ENCODE measurements at regions not wholly inside any gene's neighbourhood (a gene's known extent, or its start where the extent isn't known, plus 50 kb on each side); places are given as distances from the start of the nearest gene placed in this dataset.

- ChIA-PET POLR2A (no interaction called here), CTCF (interaction anchor here (0.8 kb wide), 1 partner anchor 8 kb away, joined by 3 read pairs; no protein-coding TSS in a partner anchor)
- H3K27ac Mint-ChIP-seq, result peak overlapping the region; percentile 11 to 89 (median 49)
- peaks cover 0 to 13% (median 2%) of the 10 kb centered on the region in 11 donors for H3K9me3 Mint-ChIP-seq
- DNase-seq (peak in 7 of 9 donors; percentile 22 to 69 (median 59)), ATAC-seq (peak; percentile 57)
- Histone ChIP-seq H3K9me3 (ENCODE audit: control insufficient read depth in 2 of 3, low read length in 3 of 3) (no peaks in the 10 kb centered on the region), H3K27me3 (ENCODE audit: control insufficient read depth in 2 of 2, insufficient read depth in 2 of 2, low read length in 2 of 2) (no peaks in the 10 kb centered on the region), H3K4me3 (ENCODE audit: low read length) (no peak overlapping the region), H3K4me1 (ENCODE audit: control insufficient read depth in 2 of 2, insufficient read depth in 2 of 2, low read length in 2 of 2) (peaks cover 0 to 5% of the 10 kb centered on the region in 2 donors), H3K27ac (ENCODE audit: low read depth, low read length) (no peak overlapping the region), H3K36me3 (ENCODE audit: control insufficient read depth in 2 of 3, insufficient read depth in 3 of 3, low read length in 3 of 3) (no peaks in the 10 kb centered on the region)
- intact Hi-C loops (cut with micrococcal nuclease), result no loop called here
- H3K4me1 Mint-ChIP-seq, result peaks cover 0 to 22% (median 15%) of the 10 kb centered on the region in 7 donors
- peak overlapping the region in 8 of 10 donors; percentile 1 to 59 (median 16) for H3K4me3 Mint-ChIP-seq
- peaks cover 3 to 15% (median 12%) of the 10 kb centered on the region in 5 donors for H3K27me3 Mint-ChIP-seq
- H3K36me3 Mint-ChIP-seq, result peaks cover 0 to 4% (median 0%) of the 10 kb centered on the region in 5 donors
Observed at GRCh38 chr5:77925503-77925902, 149.4 kb upstream of the TBCA start.

- Mint-ChIP-seq H3K4me3 (no peak overlapping the region), H3K4me1 (peaks cover 0 to 22% (median 15%) of the 10 kb centered on the region in 7 donors), H3K9me3 (peaks cover 0 to 13% (median 2%) of the 10 kb centered on the region in 11 donors), H3K36me3 (peaks cover 0 to 4% (median 0%) of the 10 kb centered on the region in 5 donors), H3K27me3 (peaks cover 0 to 15% (median 9%) of the 10 kb centered on the region in 5 donors), H3K27ac (peak overlapping the region in 1 of 9 donors; percentile 6)
- Histone ChIP-seq H3K27me3 (ENCODE audit: control insufficient read depth in 2 of 2, insufficient read depth in 2 of 2, low read length in 2 of 2) (no peaks in the 10 kb centered on the region), H3K4me3 (ENCODE audit: low read length) (no peak overlapping the region), H3K9me3 (ENCODE audit: control insufficient read depth in 2 of 3, low read length in 3 of 3) (no peaks in the 10 kb centered on the region), H3K36me3 (ENCODE audit: control insufficient read depth in 2 of 3, insufficient read depth in 3 of 3, low read length in 3 of 3) (no peaks in the 10 kb centered on the region), H3K4me1 (ENCODE audit: control insufficient read depth in 2 of 2, insufficient read depth in 2 of 2, low read length in 2 of 2) (peaks cover 0 to 5% of the 10 kb centered on the region in 2 donors), H3K27ac (ENCODE audit: low read depth, low read length) (no peak overlapping the region)
- no peak for DNase-seq
- intact Hi-C loops (cut with micrococcal nuclease), result no loop called here
- ChIA-PET POLR2A (no interaction called here), CTCF (no interaction called here)
- ATAC-seq, result no peak
Observed at GRCh38 chr5:77924081-77924480, 147.9 kb upstream of the TBCA start.

DNA sequence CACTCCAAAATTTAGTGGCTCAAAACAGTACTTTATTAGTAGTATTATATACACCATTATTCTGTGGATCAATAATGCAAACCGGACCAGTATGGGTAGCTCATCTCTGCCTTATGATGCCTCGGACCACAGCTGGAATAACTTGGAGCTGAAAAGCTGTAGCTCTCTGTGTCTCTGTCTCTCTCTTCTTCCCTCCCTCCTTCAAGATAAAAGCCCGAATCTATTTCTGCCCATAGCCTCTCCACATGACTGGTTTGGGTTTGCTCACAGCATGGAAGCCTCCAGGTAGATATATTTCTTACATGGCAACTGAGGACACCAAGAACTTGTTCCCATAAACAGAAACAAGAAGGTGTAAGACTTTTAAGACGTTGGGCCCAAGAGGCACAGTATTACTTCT lies 147.5 kb upstream of the TBCA start:
- Mint-ChIP-seq H3K9me3 (peaks cover 0 to 13% (median 2%) of the 10 kb centered on the region in 11 donors), H3K36me3 (peaks cover 0 to 4% (median 0%) of the 10 kb centered on the region in 5 donors), H3K4me1 (peaks cover 0 to 22% (median 15%) of the 10 kb centered on the region in 7 donors), H3K27ac (peak overlapping the region in 1 of 9 donors; percentile 26), H3K27me3 (peaks cover 0 to 15% (median 9%) of the 10 kb centered on the region in 5 donors), H3K4me3 (no peak overlapping the region)
- Histone ChIP-seq H3K27ac (ENCODE audit: low read depth, low read length) (no peak overlapping the region), H3K36me3 (ENCODE audit: control insufficient read depth in 2 of 3, insufficient read depth in 3 of 3, low read length in 3 of 3) (no peaks in the 10 kb centered on the region), H3K27me3 (ENCODE audit: control insufficient read depth in 2 of 2, insufficient read depth in 2 of 2, low read length in 2 of 2) (no peaks in the 10 kb centered on the region), H3K9me3 (ENCODE audit: control insufficient read depth in 2 of 3, low read length in 3 of 3) (no peaks in the 10 kb centered on the region), H3K4me3 (ENCODE audit: low read length) (no peak overlapping the region), H3K4me1 (ENCODE audit: control insufficient read depth in 2 of 2, insufficient read depth in 2 of 2, low read length in 2 of 2) (peaks cover 0 to 5% of the 10 kb centered on the region in 2 donors)
- ChIA-PET CTCF (no interaction called here), POLR2A (no interaction called here)
- DNase-seq, result no peak
- no peak for ATAC-seq
- intact Hi-C loops (cut with micrococcal nuclease), result no loop called here

- no peak overlapping the region for H3K4me3 ChIP-seq (ENCODE audit: low read length)
- no peak overlapping the region for H3K27ac ChIP-seq (ENCODE audit: low read depth, low read length)
- CTCF ChIA-PET, result no interaction called here
- H3K27me3 ChIP-seq (ENCODE audit: control insufficient read depth in 2 of 2, insufficient read depth in 2 of 2, low read length in 2 of 2), result no peaks in the 10 kb centered on the region
- Mint-ChIP-seq H3K4me3 (no peak overlapping the region), H3K4me1 (peaks cover 0 to 19% (median 15%) of the 10 kb centered on the region in 7 donors), H3K27ac (no peak overlapping the region), H3K27me3 (peaks cover 0 to 8% (median 5%) of the 10 kb centered on the region in 5 donors), H3K9me3 (peaks cover 0 to 9% (median 4%) of the 10 kb centered on the region in 11 donors), H3K36me3 (peaks cover 0 to 4% (median 0%) of the 10 kb centered on the region in 5 donors)
- intact Hi-C loops (cut with micrococcal nuclease), result no loop called here
- peaks cover 0 to 5% of the 10 kb centered on the region in 2 donors for H3K4me1 ChIP-seq (ENCODE audit: control insufficient read depth in 2 of 2, insufficient read depth in 2 of 2, low read length in 2 of 2)
- POLR2A ChIA-PET, result no interaction called here
- H3K36me3 ChIP-seq (ENCODE audit: control insufficient read depth in 2 of 3, insufficient read depth in 3 of 3, low read length in 3 of 3), result no peaks in the 10 kb centered on the region
- no peaks in the 10 kb centered on the region for H3K9me3 ChIP-seq (ENCODE audit: control insufficient read depth in 2 of 3, low read length in 3 of 3)
- ATAC-seq, result no peak
- DNase-seq, result no peak
Observed at GRCh38 chr5:77921094-77921768, 145.1 kb upstream of the TBCA start.

DNA sequence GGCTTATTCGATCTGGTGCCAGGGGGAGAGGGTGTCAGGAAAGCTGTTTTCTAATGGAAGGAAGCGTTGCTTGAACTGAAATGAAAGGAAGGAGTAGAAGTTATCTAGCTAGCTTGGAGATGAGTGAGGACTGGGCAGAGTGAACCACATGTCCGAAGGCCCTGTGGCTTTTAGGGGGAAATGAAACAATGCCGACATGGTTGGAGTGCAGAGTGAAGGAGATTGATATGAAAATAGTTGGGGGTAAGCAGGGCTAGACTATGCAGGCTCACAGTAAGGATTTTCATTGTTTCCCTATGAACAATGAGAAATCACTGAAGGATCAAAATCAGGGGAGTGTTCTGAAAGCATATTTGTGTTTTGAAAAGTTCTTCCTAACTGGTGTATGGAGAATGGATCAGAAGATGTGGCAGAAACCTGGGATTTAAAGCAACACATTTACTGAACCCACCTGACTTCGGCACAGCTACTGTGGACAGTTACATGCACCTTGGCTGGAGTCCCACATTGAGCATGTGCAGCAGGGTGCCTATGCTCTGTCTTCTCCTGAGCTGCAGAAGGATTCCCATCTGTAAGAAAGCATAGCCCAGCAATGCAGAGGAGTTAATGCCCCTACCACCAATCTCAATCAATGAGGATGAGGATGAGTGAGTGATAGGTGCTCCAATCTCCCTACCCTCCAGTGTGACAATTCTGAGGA lies 144.4 kb upstream of the TBCA start:
- H3K27me3 ChIP-seq (ENCODE audit: control insufficient read depth in 2 of 2, insufficient read depth in 2 of 2, low read length in 2 of 2), result no peaks in the 10 kb centered on the region
- POLR2A ChIA-PET, result no interaction called here
- ATAC-seq (no peak), DNase-seq (no peak)
- no peaks in the 10 kb centered on the region for H3K9me3 ChIP-seq (ENCODE audit: control insufficient read depth in 2 of 3, low read length in 3 of 3)
- H3K4me1 ChIP-seq (ENCODE audit: control insufficient read depth in 2 of 2, insufficient read depth in 2 of 2, low read length in 2 of 2), result peaks cover 0 to 5% of the 10 kb centered on the region in 2 donors
- no peaks in the 10 kb centered on the region for H3K36me3 ChIP-seq (ENCODE audit: control insufficient read depth in 2 of 3, insufficient read depth in 3 of 3, low read length in 3 of 3)
- H3K36me3 Mint-ChIP-seq, result peaks cover 0 to 2% (median 0%) of the 10 kb centered on the region in 5 donors
- intact Hi-C loops (cut with micrococcal nuclease), result no loop called here
- no peak overlapping the region for H3K27ac Mint-ChIP-seq
- H3K4me3 ChIP-seq (ENCODE audit: low read length), result no peak overlapping the region
- H3K4me1 Mint-ChIP-seq, result peaks cover 0 to 14% (median 13%) of the 10 kb centered on the region in 7 donors
- H3K27me3 Mint-ChIP-seq, result peaks cover 0 to 7% (median 1%) of the 10 kb centered on the region in 5 donors
- CTCF ChIA-PET, result no interaction called here
- peaks cover 0 to 5% (median 1%) of the 10 kb centered on the region in 11 donors for H3K9me3 Mint-ChIP-seq
- no peak overlapping the region for H3K4me3 Mint-ChIP-seq
- no peak overlapping the region for H3K27ac ChIP-seq (ENCODE audit: low read depth, low read length)

DNA sequence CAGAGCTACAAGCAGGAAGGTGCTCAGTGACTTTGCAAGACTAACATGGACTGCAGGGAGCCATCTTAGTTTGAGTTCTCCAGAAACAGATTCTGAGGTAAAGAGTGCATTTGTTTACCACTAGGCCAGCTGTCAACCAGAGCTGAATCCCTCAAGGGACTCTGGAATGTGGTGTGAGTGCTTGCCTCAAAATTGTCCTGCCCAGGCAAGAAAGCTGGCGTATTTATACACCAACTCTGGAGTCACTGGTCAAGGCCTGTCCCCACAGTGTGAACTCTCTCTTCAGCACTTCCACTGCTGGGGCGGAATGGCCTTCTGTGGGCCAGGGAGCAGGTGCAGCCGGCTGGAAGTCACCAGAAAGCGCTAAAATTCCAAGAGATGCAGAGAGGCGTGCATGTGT lies 139.2 kb upstream of the TBCA start:
- H3K36me3 Mint-ChIP-seq, result peaks cover 0 to 11% (median 3%) of the 10 kb centered on the region in 5 donors
- Histone ChIP-seq H3K4me3 (ENCODE audit: low read length) (no peak overlapping the region), H3K4me1 (ENCODE audit: control insufficient read depth in 2 of 2, insufficient read depth in 2 of 2, low read length in 2 of 2) (no peaks in the 10 kb centered on the region), H3K9me3 (ENCODE audit: control insufficient read depth in 2 of 3, low read length in 3 of 3) (no peaks in the 10 kb centered on the region), H3K27ac (ENCODE audit: low read depth, low read length) (no peak overlapping the region), H3K27me3 (ENCODE audit: control insufficient read depth in 2 of 2, insufficient read depth in 2 of 2, low read length in 2 of 2) (no peaks in the 10 kb centered on the region), H3K36me3 (ENCODE audit: control insufficient read depth in 2 of 3, insufficient read depth in 3 of 3, low read length in 3 of 3) (no peaks in the 10 kb centered on the region)
- no peak overlapping the region for H3K27ac Mint-ChIP-seq
- ATAC-seq (no peak), DNase-seq (no peak)
- peaks cover 18 to 32% (median 28%) of the 10 kb centered on the region in 5 donors for H3K27me3 Mint-ChIP-seq
- no peak overlapping the region for H3K4me3 Mint-ChIP-seq
- intact Hi-C loops (cut with micrococcal nuclease), result no loop called here
- POLR2A ChIA-PET, result no interaction called here
- CTCF ChIA-PET, result no interaction called here
- peaks cover 0 to 16% (median 5%) of the 10 kb centered on the region in 11 donors for H3K9me3 Mint-ChIP-seq
- H3K4me1 Mint-ChIP-seq, result no peaks in the 10 kb centered on the region

All from naive thymus-derived CD4-positive, alpha-beta T cell (primary cell).